Right cardiac atrium (tissue), 5 donors: ENCODE measurements at regions not wholly inside any gene's neighbourhood (a gene's known extent, or its start where the extent isn't known, plus 50 kb on each side); places are given as distances from the start of the nearest gene placed in this dataset.
"Not testable (repeated sequence)": the region's sequence is repeated elsewhere in the genome, so short reads cannot be mapped to it uniquely, and the experiment has no call there.

Experiments
- ATAC-seq, 2 donors: fragments of 200-7000 bp; cut with Tn5 transposase; one replicate each; pipeline versions ENCODE4 v1.8.0 to v1.9.1; 2020; ENCODE audit warnings: moderate library complexity in 2 of 2, mild to moderate bottlenecking in 1 of 2
- DNase-seq, 3 donors: peaks; one replicate each; pipeline ENCODE4 v3.0.0-alpha.2; 2020
- H3K27ac ChIP-seq: one replicate; pipeline ENCODE4 v1.5.1; 2013; ENCODE audit warnings: mild to moderate bottlenecking, low read length, control low read depth, moderate library complexity
- H3K27me3 ChIP-seq: one replicate; pipeline ENCODE4 v1.6.1; 2013; ENCODE audit not compliant: control insufficient read depth, insufficient read depth
- H3K4me1 ChIP-seq: one replicate; pipeline ENCODE4 v1.6.1; 2013; ENCODE audit warnings: low read length; ENCODE audit not compliant: control insufficient read depth, insufficient read depth
- H3K4me3 ChIP-seq: one replicate; pipeline ENCODE4 v1.5.1; 2013; ENCODE audit warnings: low read length, control low read depth
- H3K9me3 ChIP-seq: one replicate; pipeline ENCODE4 v1.6.1; 2013; ENCODE audit warnings: low read length; ENCODE audit not compliant: control insufficient read depth
- WGBS: extraction: QIAGEN DNeasy Blood & Tissue Kit; methylation state at CpG from one replicate; pipeline ENCODE4 v1.1.7; 2013; 5-methylcytosine and 5-hydroxymethylcytosine counted together
- intact Hi-C, 4 donors: fragments of 100-400 bp; cut with DNase I; formaldehyde crosslinking; loops; one replicate each; pipeline versions ENCODE4 v1.11.0 to v1.14.0; 2022 to 2023
- donor health status: healthy with polysubstance abuse.
- donor health status: DM: no; HTN: yes; CAD: no.
- donor health status: DM: no; HTN: no; CAD: no.
- donor health status: DM: no; HTN: yes; CAD: no; lungs with severe emphysema.
- donor health status: DM: yes; HTN: yes; CAD: no.

DNA sequence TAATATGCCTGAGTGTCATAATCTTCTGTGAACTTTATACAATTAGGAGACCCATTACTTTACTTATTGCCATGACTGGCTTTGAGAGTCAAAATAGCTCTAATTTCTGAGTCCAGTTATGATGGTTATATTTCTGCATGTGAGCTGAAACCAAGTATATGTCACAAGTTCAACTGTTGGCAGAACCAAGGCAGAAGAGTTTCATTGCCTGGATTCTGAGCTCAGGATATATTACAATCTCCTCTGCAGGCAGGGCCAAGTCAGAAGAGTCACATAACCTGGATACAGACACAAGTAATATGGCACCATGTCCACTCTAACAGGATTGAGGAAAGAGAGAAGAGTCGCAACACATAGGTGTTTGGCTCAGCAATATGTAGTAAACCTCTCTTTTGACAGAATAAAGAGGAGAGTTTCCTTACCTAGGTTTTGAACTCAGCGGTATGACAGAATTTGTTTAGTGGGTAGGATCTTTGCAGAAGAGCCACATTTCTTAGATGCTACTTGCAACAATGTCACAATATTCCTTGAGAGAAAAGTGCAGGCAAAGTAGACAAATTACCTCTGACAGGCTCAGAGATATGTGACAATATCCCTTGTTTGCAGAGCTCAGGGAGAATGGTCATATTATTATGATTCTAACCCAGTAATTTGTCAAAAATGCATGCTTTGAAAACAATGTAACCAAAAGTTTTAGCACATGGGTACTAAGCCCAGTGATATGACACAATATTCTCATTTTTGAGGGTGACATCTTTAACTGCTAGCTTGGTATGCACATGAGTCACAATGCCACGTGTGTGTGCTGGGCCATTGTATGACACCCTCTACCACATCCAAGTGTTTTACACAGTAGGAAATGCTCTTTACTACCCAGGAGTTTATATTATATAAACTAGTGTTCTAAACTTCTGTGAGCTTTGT is 895.3 kb upstream of the AMELY start:
- DNase-seq: no peak
- WGBS: 84% methylated on average over 3 of the region's 3 CpGs
- H3K4me1 ChIP-seq: no peaks in the 10 kb centered on the region
- no peak overlapping the region for H3K27ac ChIP-seq
- intact Hi-C loops: no loop called here
- H3K4me3 ChIP-seq: no peak overlapping the region
- no peak for ATAC-seq
- H3K27me3 ChIP-seq: no peaks in the 10 kb centered on the region
- H3K9me3 ChIP-seq: no peaks in the 10 kb centered on the region

DNA sequence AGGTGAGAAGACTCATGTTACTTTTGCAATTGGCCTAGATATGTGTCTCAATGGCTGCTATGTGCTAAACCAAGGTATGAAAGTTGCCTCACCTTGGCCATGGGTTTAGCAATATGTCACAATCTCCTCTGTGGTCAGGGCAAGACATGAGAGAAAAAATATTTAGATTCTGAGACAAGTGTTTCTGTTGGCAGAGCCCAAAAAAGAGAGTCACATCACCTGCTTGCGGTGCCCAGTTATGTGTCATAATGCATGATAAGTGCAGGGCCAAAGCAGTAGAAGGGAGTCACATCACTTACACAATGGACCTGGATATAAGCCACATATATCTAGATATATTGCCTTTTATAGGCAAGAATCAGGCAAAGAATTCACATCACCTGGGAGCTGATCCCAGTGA is 894.1 kb upstream of the AMELY start:
- Histone ChIP-seq H3K27ac (no peak overlapping the region), H3K27me3 (no peaks in the 10 kb centered on the region), H3K4me1 (no peaks in the 10 kb centered on the region), H3K4me3 (no peak overlapping the region), H3K9me3 (no peaks in the 10 kb centered on the region)
- 92% methylated on average over 1 of the region's 1 CpG for WGBS
- ATAC-seq: no peak
- intact Hi-C loops: no loop called here
- no peak for DNase-seq

DNA sequence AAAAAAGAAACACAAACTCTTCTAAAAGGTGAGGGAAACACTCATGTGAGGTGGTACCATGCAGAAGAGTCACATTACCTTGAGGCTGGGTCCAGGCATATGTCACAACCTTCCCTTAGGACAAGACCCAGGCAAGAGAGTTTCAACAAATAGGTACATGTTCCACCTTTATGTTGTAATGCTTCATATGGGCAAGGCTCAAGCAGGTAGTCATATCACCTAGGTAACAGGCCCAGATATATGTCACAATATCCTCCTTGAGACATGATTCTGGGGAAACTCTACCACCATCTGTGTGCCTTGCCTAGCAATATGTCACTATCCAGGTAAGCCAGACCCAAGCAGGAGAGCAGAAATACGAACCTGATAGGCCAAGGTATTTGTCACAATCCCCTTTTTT is 892.2 kb upstream of the AMELY start:
- intact Hi-C loops: no loop called here
- no peak for DNase-seq
- no peak for ATAC-seq
- WGBS: 71% methylated on average over 1 of the region's 1 CpG
- Histone ChIP-seq H3K9me3 (no peaks in the 10 kb centered on the region), H3K4me3 (no peak overlapping the region), H3K27ac (no peak overlapping the region), H3K27me3 (no peaks in the 10 kb centered on the region), H3K4me1 (no peaks in the 10 kb centered on the region)

DNA sequence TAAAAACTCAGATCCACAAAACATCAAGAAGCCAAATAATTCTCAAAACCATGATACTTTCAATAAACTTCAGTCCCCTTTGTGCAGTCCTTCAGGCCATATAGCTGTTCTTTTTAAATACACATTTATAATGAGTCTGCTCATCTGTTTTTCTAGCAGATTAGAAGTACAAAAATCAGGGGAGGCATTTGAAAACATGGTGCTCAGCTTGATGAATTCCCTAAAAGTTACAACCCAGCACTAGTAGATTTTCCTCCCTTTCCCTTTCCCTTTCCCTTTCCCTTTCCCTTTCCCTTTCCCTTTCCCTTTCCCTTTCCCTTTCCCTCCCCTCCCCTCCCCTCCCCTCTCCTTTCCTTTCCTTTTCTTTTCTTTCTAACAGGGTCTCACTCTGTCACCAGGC is 884.6 kb upstream of the AMELY start:
- no peak for ATAC-seq
- no peak overlapping the region for H3K4me3 ChIP-seq
- intact Hi-C loops: no loop called here
- H3K27me3 ChIP-seq: no peaks in the 10 kb centered on the region
- H3K27ac ChIP-seq: no peak overlapping the region
- no peaks in the 10 kb centered on the region for H3K9me3 ChIP-seq
- no peaks in the 10 kb centered on the region for H3K4me1 ChIP-seq
- DNase-seq: no peak

DNA sequence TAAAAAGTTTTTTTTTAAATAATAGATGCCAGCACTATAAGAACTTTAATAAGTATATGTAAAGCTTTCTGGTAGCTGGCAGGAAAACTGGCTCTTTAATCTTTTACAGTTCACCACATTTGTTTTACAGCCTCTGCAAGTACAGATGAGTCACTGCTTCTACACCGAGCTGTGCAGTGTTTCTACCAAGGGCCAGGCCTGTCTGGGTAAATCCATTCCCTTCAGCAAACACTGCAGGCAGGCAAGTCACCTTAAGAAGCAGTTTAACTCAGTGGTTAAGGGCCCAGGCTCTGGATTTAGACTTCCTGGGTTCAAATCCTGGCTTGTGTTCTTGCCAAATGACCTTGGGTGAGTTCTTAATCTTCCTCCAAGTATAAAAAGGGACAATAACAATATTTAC is 882.9 kb upstream of the AMELY start:
- Histone ChIP-seq H3K4me3 (no peak overlapping the region), H3K27me3 (no peaks in the 10 kb centered on the region), H3K4me1 (no peaks in the 10 kb centered on the region), H3K27ac (no peak overlapping the region), H3K9me3 (no peaks in the 10 kb centered on the region)
- DNase-seq (no peak), ATAC-seq (no peak)
- WGBS: 39% methylated on average over 1 of the region's 1 CpG
- intact Hi-C loops: no loop called here

DNA sequence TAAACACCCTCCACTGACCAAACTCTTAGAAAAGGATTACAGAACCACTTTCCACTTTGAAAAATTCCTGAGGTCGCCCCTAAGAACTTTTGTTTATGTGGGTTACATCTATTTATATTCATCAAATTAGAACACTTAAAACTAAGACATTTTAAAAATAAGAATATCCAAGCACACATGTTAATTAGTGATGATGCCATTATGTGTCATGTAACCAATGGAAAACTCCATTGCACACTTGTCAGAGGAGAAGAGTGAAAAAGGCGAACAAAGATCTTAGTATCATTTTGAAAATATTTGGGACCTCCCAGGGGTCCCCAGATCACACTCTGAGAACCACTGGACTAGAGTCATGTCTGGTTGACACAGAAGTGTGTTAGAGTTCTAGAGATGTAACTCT is 882.4 kb upstream of the AMELY start:
- no peak overlapping the region for H3K27ac ChIP-seq
- no peak for DNase-seq
- no peaks in the 10 kb centered on the region for H3K27me3 ChIP-seq
- no peak overlapping the region for H3K4me3 ChIP-seq
- no peaks in the 10 kb centered on the region for H3K9me3 ChIP-seq
- 89% methylated on average over 2 of the region's 2 CpGs for WGBS
- H3K4me1 ChIP-seq: no peaks in the 10 kb centered on the region
- ATAC-seq: no peak
- intact Hi-C loops: no loop called here

DNA sequence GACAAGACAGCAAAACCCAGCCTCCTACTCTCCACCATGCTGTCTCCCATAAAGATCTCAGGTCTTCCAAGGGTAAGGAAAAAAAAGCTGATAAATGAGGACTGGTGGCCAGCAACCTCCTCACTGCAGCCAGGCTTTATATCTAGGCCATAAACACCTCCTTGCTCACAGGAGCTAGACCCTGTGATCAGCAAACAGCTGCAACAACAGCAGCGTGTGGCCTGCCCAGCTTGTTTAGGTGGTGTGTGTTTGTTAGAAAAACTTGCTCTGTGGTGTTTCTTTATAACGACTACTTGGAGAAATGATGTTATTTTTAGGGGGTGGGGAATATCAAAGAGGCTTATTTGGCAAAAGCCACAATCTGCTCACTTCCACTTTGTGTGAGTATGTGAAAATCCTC is 880.9 kb upstream of the AMELY start:
- Histone ChIP-seq H3K4me3 (no peak overlapping the region), H3K27me3 (no peaks in the 10 kb centered on the region), H3K9me3 (no peaks in the 10 kb centered on the region), H3K27ac (no peak overlapping the region), H3K4me1 (no peaks in the 10 kb centered on the region)
- ATAC-seq: no peak
- 49% methylated on average over 2 of the region's 2 CpGs for WGBS
- intact Hi-C loops: no loop called here
- no peak for DNase-seq

DNA sequence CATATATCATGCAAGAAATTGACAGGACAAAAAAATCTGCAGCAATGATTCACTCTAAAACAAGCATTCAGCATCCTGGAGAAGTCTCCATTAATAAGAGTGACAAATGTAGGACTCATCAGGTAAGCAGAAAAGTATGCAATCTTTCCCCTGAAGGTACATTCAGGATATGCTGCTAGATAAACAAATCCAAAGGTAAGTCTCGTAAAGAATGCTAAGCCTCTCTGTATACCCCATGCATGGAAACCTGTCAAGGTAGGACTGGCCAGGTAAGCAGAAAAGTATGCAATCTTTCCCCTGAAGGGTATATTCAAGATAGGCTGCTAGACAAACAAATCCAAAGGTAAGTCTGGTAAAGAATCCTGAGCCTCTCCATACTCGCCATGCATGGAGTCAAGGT is 869.9 kb upstream of the AMELY start:
- no peak for DNase-seq
- H3K4me1 ChIP-seq: no peaks in the 10 kb centered on the region
- 93% methylated on average over 2 of the region's 2 CpGs for WGBS
- no peak overlapping the region for H3K4me3 ChIP-seq
- H3K9me3 ChIP-seq: no peaks in the 10 kb centered on the region
- intact Hi-C loops: no loop called here
- no peaks in the 10 kb centered on the region for H3K27me3 ChIP-seq
- H3K27ac ChIP-seq: no peak overlapping the region
- ATAC-seq: no peak

DNA sequence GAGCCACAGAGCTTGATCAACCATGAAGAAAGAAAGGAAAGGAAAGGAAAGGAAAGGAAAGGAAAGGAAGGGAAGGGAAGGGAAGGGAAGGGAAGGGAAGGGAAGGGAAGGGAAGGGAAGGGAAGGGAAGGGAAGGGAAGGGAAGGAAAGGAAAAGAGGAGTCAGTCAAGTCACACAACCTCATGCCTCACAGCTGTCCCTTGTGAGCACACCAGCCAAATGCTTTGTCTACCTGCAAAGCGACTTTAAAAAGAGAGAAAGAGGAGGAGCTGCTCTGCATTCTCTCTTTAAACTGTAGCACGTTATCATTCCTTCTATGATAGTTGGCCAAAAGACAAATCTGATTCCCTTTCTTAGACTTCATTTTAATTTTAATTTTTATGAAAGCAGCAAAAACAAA is 863.9 kb upstream of the AMELY start:
- H3K27me3 ChIP-seq, H3K4me3 ChIP-seq, H3K9me3 ChIP-seq, H3K4me1 ChIP-seq, ATAC-seq, H3K27ac ChIP-seq, DNase-seq, intact Hi-C loops: not testable (repeated sequence)
- 70% methylated on average over 2 of the region's 2 CpGs for WGBS

DNA sequence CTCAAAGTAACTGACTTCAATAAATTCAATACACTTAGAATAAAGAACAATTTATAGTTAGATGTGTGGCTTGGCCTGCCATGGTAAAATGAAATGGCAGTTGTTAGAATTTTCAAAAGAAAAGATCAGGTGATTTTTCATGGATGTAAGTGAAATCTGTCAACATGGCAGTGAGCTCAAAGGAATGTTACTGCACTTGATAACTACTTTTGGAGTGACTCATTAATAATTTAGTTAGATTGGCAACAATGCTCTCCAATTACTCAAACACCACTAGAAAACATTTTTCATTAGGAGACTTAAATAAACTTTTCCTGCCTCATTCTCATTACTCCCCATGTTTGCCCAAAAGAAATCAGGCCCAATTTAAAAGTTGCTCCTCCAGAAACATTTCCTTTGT is 860.2 kb upstream of the AMELY start:
- no peak overlapping the region for H3K27ac ChIP-seq
- no peak for DNase-seq
- H3K4me3 ChIP-seq: no peak overlapping the region
- H3K4me1 ChIP-seq: no peaks in the 10 kb centered on the region
- no peak for ATAC-seq
- no peaks in the 10 kb centered on the region for H3K9me3 ChIP-seq
- intact Hi-C loops: no loop called here
- H3K27me3 ChIP-seq: no peaks in the 10 kb centered on the region

DNA sequence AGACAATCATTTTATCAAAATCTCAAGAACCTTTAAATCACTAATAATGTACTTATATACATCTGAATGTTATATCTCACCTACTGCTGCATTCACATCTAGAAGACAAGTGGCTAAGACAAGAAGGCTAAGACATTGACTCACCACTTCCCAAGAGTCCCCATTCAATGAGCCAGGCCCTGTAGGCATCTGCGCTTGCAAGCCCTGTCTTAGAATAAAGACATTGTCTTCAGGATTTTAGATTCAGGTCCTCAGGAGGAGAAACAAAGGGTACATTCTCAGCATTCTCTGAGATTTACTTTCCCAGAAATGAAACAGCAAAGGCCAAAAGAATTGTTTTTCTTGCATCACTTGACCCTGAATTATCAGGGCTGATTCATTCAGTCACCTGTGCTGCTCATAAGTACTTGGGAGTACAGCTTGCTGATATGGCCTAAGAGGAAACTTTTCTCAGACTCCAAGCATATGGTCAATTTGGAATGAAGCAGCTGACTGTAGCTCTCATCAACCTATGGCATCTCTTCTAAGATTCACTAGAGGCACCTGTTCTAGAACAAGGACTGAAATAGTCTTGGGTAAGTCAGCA is 858.3 kb upstream of the AMELY start:
- ATAC-seq: no peak

More for the DNA sequence above, 858.3 kb upstream of the AMELY start:
- no peaks in the 10 kb centered on the region for H3K9me3 ChIP-seq
- no peaks in the 10 kb centered on the region for H3K4me1 ChIP-seq
- no peak for DNase-seq
- H3K4me3 ChIP-seq: no peak overlapping the region
- H3K27ac ChIP-seq: no peak overlapping the region
- intact Hi-C loops: no loop called here
- H3K27me3 ChIP-seq: no peaks in the 10 kb centered on the region
- WGBS: 100% methylated on average over 1 of the region's 1 CpG
